GM23338 (cell line): ENCODE measurements at regions not wholly inside any gene's neighbourhood (a gene's known extent, or its start where the extent isn't known, plus 50 kb on each side); places are given as distances from the start of the nearest gene placed in this dataset.

Experiments
- CREB1 ChIP-seq: fragments of 250-450 bp; sonication (Bioruptor Pico); IDR thresholded peaks from 2 replicates; pipeline ENCODE4 v1.5.0; 2020; ENCODE audit warnings: low read depth, mild to moderate bottlenecking, moderate library complexity
- EZH2 ChIP-seq: fragments of 200-600 bp; sonication (generic); IDR thresholded peaks from one replicate; pipeline ENCODE4 v1.8.0; 2017; ENCODE audit warnings: antibody characterized with exemption, mild to moderate bottlenecking, low read depth; ENCODE audit not compliant: unreplicated experiment
- EZH2phosphoT487 ChIP-seq: fragments of 200-600 bp; sonication (generic); IDR thresholded peaks from one replicate; pipeline ENCODE4 v1.8.1; 2018; ENCODE audit warnings: antibody characterized with exemption; ENCODE audit not compliant: unreplicated experiment
- POLR2AphosphoS5 ChIP-seq: IDR thresholded peaks from 2 replicates; pipeline ENCODE4 v1.6.1; 2016; ENCODE audit warnings: antibody characterized with exemption, low read depth
- STAT1 ChIP-seq: IDR thresholded peaks from one replicate; pipeline ENCODE4 v1.6.1; 2016; ENCODE audit warnings: antibody characterized with exemption; ENCODE audit not compliant: unreplicated experiment
- TF ChIP-seq, protein P1 (sequence below), 2 experiments: fragments of 200-600 bp in 1 of 2; sonication (generic) in 1 of 2; conservative IDR thresholded peaks; 2 replicates each; pipeline versions ENCODE4 v1.5.1 to v1.6.1; 2016 to 2017; ENCODE audit warnings: antibody characterized with exemption in 2 of 2, low read depth in 2 of 2, mild to moderate bottlenecking in 2 of 2, moderate library complexity in 1 of 2
- TF ChIP-seq, protein P2 (sequence below): IDR thresholded peaks from one replicate; pipeline ENCODE4 v1.6.1; 2018; ENCODE audit warnings: antibody characterized with exemption; ENCODE audit not compliant: unreplicated experiment

DNA sequence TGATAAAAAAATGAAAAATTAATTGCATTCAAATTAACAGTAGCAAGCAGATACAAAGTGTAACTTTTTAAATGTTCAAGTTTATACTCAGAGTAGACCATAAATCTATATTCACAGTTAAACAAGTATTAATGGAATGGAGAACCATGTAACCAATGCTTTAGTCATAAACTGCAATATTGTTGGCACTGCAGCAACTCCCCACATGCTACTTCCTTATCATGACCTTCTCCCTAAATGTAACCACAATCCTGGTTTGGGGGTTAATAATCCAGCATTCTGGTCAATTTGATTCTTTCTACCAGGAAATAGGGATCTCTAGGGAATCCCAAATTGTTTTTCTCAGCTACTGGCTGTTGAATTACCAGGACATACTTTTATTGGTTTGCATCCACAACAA lies 223.9 kb upstream of the DCAF8L1 start:
- TF ChIP-seq, protein P1, sequence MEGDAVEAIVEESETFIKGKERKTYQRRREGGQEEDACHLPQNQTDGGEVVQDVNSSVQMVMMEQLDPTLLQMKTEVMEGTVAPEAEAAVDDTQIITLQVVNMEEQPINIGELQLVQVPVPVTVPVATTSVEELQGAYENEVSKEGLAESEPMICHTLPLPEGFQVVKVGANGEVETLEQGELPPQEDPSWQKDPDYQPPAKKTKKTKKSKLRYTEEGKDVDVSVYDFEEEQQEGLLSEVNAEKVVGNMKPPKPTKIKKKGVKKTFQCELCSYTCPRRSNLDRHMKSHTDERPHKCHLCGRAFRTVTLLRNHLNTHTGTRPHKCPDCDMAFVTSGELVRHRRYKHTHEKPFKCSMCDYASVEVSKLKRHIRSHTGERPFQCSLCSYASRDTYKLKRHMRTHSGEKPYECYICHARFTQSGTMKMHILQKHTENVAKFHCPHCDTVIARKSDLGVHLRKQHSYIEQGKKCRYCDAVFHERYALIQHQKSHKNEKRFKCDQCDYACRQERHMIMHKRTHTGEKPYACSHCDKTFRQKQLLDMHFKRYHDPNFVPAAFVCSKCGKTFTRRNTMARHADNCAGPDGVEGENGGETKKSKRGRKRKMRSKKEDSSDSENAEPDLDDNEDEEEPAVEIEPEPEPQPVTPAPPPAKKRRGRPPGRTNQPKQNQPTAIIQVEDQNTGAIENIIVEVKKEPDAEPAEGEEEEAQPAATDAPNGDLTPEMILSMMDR (conservative IDR thresholded peaks at IDR 0.05; ENCODE audit: low read depth in 2 of 2), result no peak
- TF ChIP-seq POLR2AphosphoS5, result no peak
- TF ChIP-seq CREB1 (CRISPR knock-in tag), result no peak
- TF ChIP-seq EZH2, result no peak
- TF ChIP-seq STAT1, result no peak
- no peak for TF ChIP-seq EZH2phosphoT487
- TF ChIP-seq, protein P2, sequence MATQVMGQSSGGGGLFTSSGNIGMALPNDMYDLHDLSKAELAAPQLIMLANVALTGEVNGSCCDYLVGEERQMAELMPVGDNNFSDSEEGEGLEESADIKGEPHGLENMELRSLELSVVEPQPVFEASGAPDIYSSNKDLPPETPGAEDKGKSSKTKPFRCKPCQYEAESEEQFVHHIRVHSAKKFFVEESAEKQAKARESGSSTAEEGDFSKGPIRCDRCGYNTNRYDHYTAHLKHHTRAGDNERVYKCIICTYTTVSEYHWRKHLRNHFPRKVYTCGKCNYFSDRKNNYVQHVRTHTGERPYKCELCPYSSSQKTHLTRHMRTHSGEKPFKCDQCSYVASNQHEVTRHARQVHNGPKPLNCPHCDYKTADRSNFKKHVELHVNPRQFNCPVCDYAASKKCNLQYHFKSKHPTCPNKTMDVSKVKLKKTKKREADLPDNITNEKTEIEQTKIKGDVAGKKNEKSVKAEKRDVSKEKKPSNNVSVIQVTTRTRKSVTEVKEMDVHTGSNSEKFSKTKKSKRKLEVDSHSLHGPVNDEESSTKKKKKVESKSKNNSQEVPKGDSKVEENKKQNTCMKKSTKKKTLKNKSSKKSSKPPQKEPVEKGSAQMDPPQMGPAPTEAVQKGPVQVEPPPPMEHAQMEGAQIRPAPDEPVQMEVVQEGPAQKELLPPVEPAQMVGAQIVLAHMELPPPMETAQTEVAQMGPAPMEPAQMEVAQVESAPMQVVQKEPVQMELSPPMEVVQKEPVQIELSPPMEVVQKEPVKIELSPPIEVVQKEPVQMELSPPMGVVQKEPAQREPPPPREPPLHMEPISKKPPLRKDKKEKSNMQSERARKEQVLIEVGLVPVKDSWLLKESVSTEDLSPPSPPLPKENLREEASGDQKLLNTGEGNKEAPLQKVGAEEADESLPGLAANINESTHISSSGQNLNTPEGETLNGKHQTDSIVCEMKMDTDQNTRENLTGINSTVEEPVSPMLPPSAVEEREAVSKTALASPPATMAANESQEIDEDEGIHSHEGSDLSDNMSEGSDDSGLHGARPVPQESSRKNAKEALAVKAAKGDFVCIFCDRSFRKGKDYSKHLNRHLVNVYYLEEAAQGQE, result no peak
